SU-DHL-6 (cell line): ENCODE measurements at regions not wholly inside any gene's neighbourhood (a gene's known extent, or its start where the extent isn't known, plus 50 kb on each side); places are given as distances from the start of the nearest gene placed in this dataset.
"Not testable (repeated sequence)": the region's sequence is repeated elsewhere in the genome, so short reads cannot be mapped to it uniquely, and the experiment has no call there.

Source experiments
- H2AFZ ChIP-seq: fragments of 200-600 bp; sonication (generic); 2 replicates; pipeline ENCODE4 v1.6.1; 2014; ENCODE audit warnings: low read depth, mild to moderate bottlenecking, moderate library complexity, mixed read lengths, antibody characterized with exemption, low read length; ENCODE audit not compliant: severe bottlenecking
- H3F3A ChIP-seq: fragments of 200-600 bp; shearing (Covaris generic); 2 replicates; pipeline ENCODE4 v1.6.0; 2016; ENCODE audit warnings: antibody characterized with exemption, mild to moderate bottlenecking; ENCODE audit not compliant: insufficient read depth
- H3K27ac ChIP-seq: fragments of 200-600 bp; sonication (generic); 2 replicates; pipeline ENCODE4 v1.5.1; 2016; ENCODE audit warnings: low read depth, mild to moderate bottlenecking, low read length, moderate library complexity, mixed read lengths
- H3K27me3 ChIP-seq: fragments of 200-600 bp; sonication (generic), shearing (Covaris generic); 2 replicates; pipeline ENCODE4 v1.6.0; 2014; ENCODE audit warnings: mild to moderate bottlenecking, low read length
- H3K36me3 ChIP-seq: fragments of 200-600 bp; sonication (generic); 2 replicates; pipeline ENCODE4 v1.6.1; 2014; ENCODE audit warnings: mild to moderate bottlenecking, low read length, mixed read lengths
- H3K4me2 ChIP-seq: fragments of 300-600, 200-600 bp; shearing (Covaris generic), sonication (generic); 2 replicates; pipeline ENCODE4 v1.6.0; 2014; ENCODE audit warnings: low read length, low read depth, mild to moderate bottlenecking; ENCODE audit not compliant: poor library complexity, severe bottlenecking
- H3K4me3 ChIP-seq: fragments of 200-600 bp; sonication (generic); 2 replicates; pipeline ENCODE4 v1.5.1; 2014; ENCODE audit warnings: antibody characterized with exemption, low read length, mild to moderate bottlenecking, mixed read lengths; ENCODE audit not compliant: insufficient read depth, poor library complexity, severe bottlenecking
- H3K79me2 ChIP-seq: fragments of 200-600 bp; sonication (generic); 2 replicates; pipeline ENCODE4 v1.6.1; 2014; ENCODE audit warnings: mild to moderate bottlenecking, low read length, moderate library complexity; ENCODE audit not compliant: insufficient read depth
- H3K9ac ChIP-seq: fragments of 200-600 bp; sonication (generic); 2 replicates; pipeline ENCODE4 v1.7.0; 2014; ENCODE audit warnings: mild to moderate bottlenecking, low read length
- H3K9me2 ChIP-seq: fragments of 200-600 bp; sonication (generic); replicated peaks from 2 replicates; pipeline ENCODE4 v1.6.1; 2014; ENCODE audit warnings: low read length; ENCODE audit not compliant: insufficient read depth
- H3K9me3 ChIP-seq: fragments of 200-600 bp; sonication (generic); 2 replicates; pipeline ENCODE4 v1.6.1; 2014; ENCODE audit warnings: low read length, mixed read lengths; ENCODE audit not compliant: insufficient read depth
- H4K20me1 ChIP-seq: fragments of 200-600 bp; sonication (generic); 2 replicates; pipeline ENCODE4 v1.6.1; 2014; ENCODE audit warnings: low read depth, mild to moderate bottlenecking, antibody characterized with exemption, low read length, moderate library complexity, mixed read lengths
- EZH2phosphoT487 ChIP-seq: fragments of 200-600 bp; sonication (generic), shearing (Covaris generic); conservative IDR thresholded peaks from 2 replicates; pipeline ENCODE4 v1.6.1; 2018; ENCODE audit warnings: mild to moderate bottlenecking, antibody characterized with exemption, low read length, moderate library complexity, mixed read lengths
- TF ChIP-seq, protein P1 (sequence below): fragments of 200-600 bp; sonication (generic); IDR thresholded peaks from one replicate; pipeline ENCODE4 v1.5.1; 2017; ENCODE audit warnings: antibody characterized with exemption, mild to moderate bottlenecking, low read length, moderate library complexity; ENCODE audit not compliant: insufficient read depth, poor library complexity, severe bottlenecking

DNA sequence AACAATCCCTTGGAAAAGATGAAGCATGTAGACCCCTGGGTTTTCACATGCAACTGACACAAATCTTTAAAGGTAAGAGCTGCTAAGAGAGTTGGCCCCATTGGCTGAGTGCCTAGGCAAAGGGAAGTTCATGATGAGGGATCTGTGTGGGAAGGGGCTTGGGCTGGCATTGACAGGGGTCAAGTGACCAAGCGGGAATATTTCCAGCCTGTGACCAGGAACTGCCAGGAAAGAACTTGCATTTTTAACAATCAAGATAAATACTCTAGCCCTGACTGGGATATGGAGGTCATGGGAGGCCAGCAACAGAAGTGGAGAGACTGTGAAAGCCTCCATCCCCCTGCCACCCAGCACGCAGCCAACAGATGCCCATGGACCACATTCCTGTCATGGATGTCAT is 361.1 kb upstream of the ATP10A start:
- H4K20me1 ChIP-seq: no peaks in the 10 kb centered on the region
- no peaks in the 10 kb centered on the region for H3K27me3 ChIP-seq
- H3K36me3 ChIP-seq: no peaks in the 10 kb centered on the region
- TF ChIP-seq EZH2phosphoT487: no peak
- TF ChIP-seq, protein P1, sequence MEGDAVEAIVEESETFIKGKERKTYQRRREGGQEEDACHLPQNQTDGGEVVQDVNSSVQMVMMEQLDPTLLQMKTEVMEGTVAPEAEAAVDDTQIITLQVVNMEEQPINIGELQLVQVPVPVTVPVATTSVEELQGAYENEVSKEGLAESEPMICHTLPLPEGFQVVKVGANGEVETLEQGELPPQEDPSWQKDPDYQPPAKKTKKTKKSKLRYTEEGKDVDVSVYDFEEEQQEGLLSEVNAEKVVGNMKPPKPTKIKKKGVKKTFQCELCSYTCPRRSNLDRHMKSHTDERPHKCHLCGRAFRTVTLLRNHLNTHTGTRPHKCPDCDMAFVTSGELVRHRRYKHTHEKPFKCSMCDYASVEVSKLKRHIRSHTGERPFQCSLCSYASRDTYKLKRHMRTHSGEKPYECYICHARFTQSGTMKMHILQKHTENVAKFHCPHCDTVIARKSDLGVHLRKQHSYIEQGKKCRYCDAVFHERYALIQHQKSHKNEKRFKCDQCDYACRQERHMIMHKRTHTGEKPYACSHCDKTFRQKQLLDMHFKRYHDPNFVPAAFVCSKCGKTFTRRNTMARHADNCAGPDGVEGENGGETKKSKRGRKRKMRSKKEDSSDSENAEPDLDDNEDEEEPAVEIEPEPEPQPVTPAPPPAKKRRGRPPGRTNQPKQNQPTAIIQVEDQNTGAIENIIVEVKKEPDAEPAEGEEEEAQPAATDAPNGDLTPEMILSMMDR: no peak
- no peaks in the 10 kb centered on the region for H3K79me2 ChIP-seq
- H3K9me3 ChIP-seq: peaks cover 17% of the 10 kb centered on the region; the same call in 1 of the 2 replicates
- H3K9ac ChIP-seq: no peak overlapping the region
- H2AFZ ChIP-seq: no peak overlapping the region
- H3K9me2 ChIP-seq: no peaks in the 10 kb centered on the region
- H3F3A ChIP-seq: no peaks in the 10 kb centered on the region
- no peak overlapping the region for H3K27ac ChIP-seq
- no peak overlapping the region for H3K4me2 ChIP-seq
- no peak overlapping the region for H3K4me3 ChIP-seq

DNA sequence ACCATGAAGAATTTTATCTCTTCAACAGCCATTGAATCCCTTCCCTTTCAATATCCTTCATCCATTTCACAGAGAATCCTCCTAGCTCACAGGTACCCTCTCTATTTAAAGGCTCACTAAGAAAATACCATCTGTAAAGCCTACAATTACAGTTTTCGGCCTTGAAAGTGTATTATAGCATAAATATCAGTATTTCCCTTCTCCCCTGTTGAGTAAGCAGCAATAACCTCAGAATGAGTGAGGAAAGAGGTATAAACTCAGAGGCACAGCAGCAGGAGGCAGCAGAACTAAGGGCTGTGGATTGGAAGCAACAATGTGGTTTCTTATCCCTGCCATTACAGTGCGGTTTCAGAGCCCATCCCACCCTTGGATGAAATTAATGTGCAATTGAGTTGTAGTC is 360.6 kb upstream of the ATP10A start:
- Histone ChIP-seq H3K9me3 (peaks cover 17% of the 10 kb centered on the region; the same call in 1 of the 2 replicates), H3F3A (no peaks in the 10 kb centered on the region), H3K9ac (no peak overlapping the region), H3K27ac (no peak overlapping the region), H3K36me3 (no peaks in the 10 kb centered on the region), H3K79me2 (no peaks in the 10 kb centered on the region), H3K9me2 (no peaks in the 10 kb centered on the region), H3K27me3 (no peaks in the 10 kb centered on the region), H3K4me3 (no peak overlapping the region), H2AFZ (no peak overlapping the region), H4K20me1 (no peaks in the 10 kb centered on the region), H3K4me2 (no peak overlapping the region)
- TF ChIP-seq, protein P1: no peak
- TF ChIP-seq EZH2phosphoT487: no peak

GRCh38 chr15:26222781-26223180 is 359.7 kb upstream of the ATP10A start:
- H3K36me3 ChIP-seq: no peaks in the 10 kb centered on the region
- no peak overlapping the region for H3K9ac ChIP-seq
- no peak overlapping the region for H3K27ac ChIP-seq
- no peak overlapping the region for H3K4me3 ChIP-seq
- H3K27me3 ChIP-seq: no peaks in the 10 kb centered on the region; the same call in 1 of the 2 replicates
- peaks cover 11% of the 10 kb centered on the region; the same call in 1 of the 2 replicates for H3K9me3 ChIP-seq
- no peaks in the 10 kb centered on the region for H3F3A ChIP-seq
- no peaks in the 10 kb centered on the region for H3K79me2 ChIP-seq
- no peak overlapping the region for H2AFZ ChIP-seq
- no peaks in the 10 kb centered on the region for H3K9me2 ChIP-seq
- H3K4me2 ChIP-seq: no peak overlapping the region
- TF ChIP-seq, protein P1: no peak
- TF ChIP-seq EZH2phosphoT487: no peak
- H4K20me1 ChIP-seq: no peaks in the 10 kb centered on the region

- H4K20me1 ChIP-seq, H3K36me3 ChIP-seq, H3F3A ChIP-seq, H2AFZ ChIP-seq, H3K9me2 ChIP-seq, H3K9ac ChIP-seq, H3K9me3 ChIP-seq, H3K27ac ChIP-seq, H3K4me3 ChIP-seq, H3K79me2 ChIP-seq, H3K27me3 ChIP-seq, H3K4me2 ChIP-seq: not testable (repeated sequence)
Measured at GRCh38 chr15:26217043-26217442, 353.9 kb upstream of the ATP10A start.
